GM19463 (cell line): ENCODE measurements at regions not wholly inside any gene's neighbourhood (a gene's known extent, or its start where the extent isn't known, plus 50 kb on each side); places are given as distances from the start of the nearest gene placed in this dataset.
"Not testable (repeated sequence)": the region's sequence is repeated elsewhere in the genome, so short reads cannot be mapped to it uniquely, and the experiment has no call there.

Experiments used
- ATAC-seq: cut with Tn5 transposase; IDR thresholded peaks from one replicate; pipeline ENCODE4 v1.9.1; 2021; ENCODE audit warnings: mild to moderate bottlenecking, moderate library complexity; ENCODE audit not compliant: unreplicated experiment

- no peak for ATAC-seq
These were observed 1276.3 kb downstream of the TMEM121 start for GRCh38 chr14:106802413-106803364.

- ATAC-seq: no peak
These were observed 1277.0 kb downstream of the TMEM121 start for GRCh38 chr14:106803379-106803778.

GRCh38 chr14:106807493-106807892, 1281.1 kb downstream of the TMEM121 start:
- no peak for ATAC-seq

- no peak for ATAC-seq
These were observed 1282.1 kb downstream of the TMEM121 start for GRCh38 chr14:106808458-106808857.

GRCh38 chr14:106808907-106809306, 1282.5 kb downstream of the TMEM121 start:
- ATAC-seq: no peak

- no peak for ATAC-seq
These were observed 1283.2 kb downstream of the TMEM121 start for GRCh38 chr14:106809615-106810014.

- ATAC-seq: not testable (repeated sequence)
These were observed 1283.8 kb downstream of the TMEM121 start for GRCh38 chr14:106810168-106810567.

- no peak for ATAC-seq
These were observed 1284.8 kb downstream of the TMEM121 start for GRCh38 chr14:106811162-106811561.

GRCh38 chr14:106812788-106813476, 1286.5 kb downstream of the TMEM121 start:
- no peak for ATAC-seq

GRCh38 chr14:106813477-106813823, 1287.1 kb downstream of the TMEM121 start:
- ATAC-seq: no peak

- ATAC-seq: no peak
These were observed 1293.7 kb downstream of the TMEM121 start for GRCh38 chr14:106820119-106820518.

- ATAC-seq: no peak
These were observed 1294.7 kb downstream of the TMEM121 start for GRCh38 chr14:106821119-106821518.

- ATAC-seq: no peak
These were observed 1296.5 kb downstream of the TMEM121 start for GRCh38 chr14:106822905-106823304.

- no peak for ATAC-seq
These were observed 1297.2 kb downstream of the TMEM121 start for GRCh38 chr14:106823552-106823951.

- ATAC-seq: no peak
These were observed 1300.5 kb downstream of the TMEM121 start for GRCh38 chr14:106826833-106827369.

GRCh38 chr14:106831322-106831720, 1304.9 kb downstream of the TMEM121 start:
- ATAC-seq: no peak

- no peak for ATAC-seq
These were observed 1311.5 kb downstream of the TMEM121 start for GRCh38 chr14:106837870-106838269.

- ATAC-seq: no peak
These were observed 1312.8 kb downstream of the TMEM121 start for GRCh38 chr14:106838991-106839769.

- ATAC-seq: no peak
These were observed 1313.9 kb downstream of the TMEM121 start for GRCh38 chr14:106840258-106840657.

GRCh38 chr14:106840991-106841390, 1314.6 kb downstream of the TMEM121 start:
- no peak for ATAC-seq

GRCh38 chr14:106841701-106842100, 1315.3 kb downstream of the TMEM121 start:
- ATAC-seq: no peak
